B cell (primary cell): ENCODE measurements at regions not wholly inside any gene's neighbourhood (a gene's known extent, or its start where the extent isn't known, plus 50 kb on each side); places are given as distances from the start of the nearest gene placed in this dataset.
"Not testable (repeated sequence)": the region's sequence is repeated elsewhere in the genome, so short reads cannot be mapped to it uniquely, and the experiment has no call there.

ENCODE experiments used
- EZH2 ChIP-seq: IDR thresholded peaks from 2 replicates; pipeline ENCODE4 v1.6.1; 2012; ENCODE audit warnings: borderline replicate concordance, low read depth, mild to moderate bottlenecking, moderate library complexity, low read length; ENCODE audit not compliant: insufficient read depth, poor library complexity, severe bottlenecking
- TF ChIP-seq, protein P1 (sequence below): fragments of 200-600 bp; IDR thresholded peaks from one replicate; pipeline ENCODE4 v1.8.0; 2022; ENCODE audit warnings: antibody characterized with exemption, mild to moderate bottlenecking

DNA sequence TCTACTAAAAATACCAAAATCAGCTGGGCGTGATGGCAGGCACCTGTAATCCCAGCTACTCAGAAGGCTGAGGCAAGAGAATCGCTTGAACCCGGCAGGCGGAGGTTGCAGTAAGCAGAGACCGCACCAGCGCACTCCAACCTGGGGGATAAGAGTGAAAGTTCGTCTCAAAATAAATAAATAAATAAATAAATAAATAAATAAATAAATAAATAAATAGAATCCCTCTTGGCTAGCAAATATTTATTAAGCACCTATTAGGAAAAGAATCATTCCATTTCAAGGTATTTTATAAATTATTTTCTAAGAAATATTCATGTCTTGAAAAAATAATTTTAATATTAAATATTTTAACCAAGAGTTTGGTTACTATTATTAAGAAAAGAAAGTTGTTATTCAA, 1539.2 kb upstream of the SLC10A2 start:
- TF ChIP-seq EZH2, result not testable (repeated sequence)
- TF ChIP-seq, protein P1, sequence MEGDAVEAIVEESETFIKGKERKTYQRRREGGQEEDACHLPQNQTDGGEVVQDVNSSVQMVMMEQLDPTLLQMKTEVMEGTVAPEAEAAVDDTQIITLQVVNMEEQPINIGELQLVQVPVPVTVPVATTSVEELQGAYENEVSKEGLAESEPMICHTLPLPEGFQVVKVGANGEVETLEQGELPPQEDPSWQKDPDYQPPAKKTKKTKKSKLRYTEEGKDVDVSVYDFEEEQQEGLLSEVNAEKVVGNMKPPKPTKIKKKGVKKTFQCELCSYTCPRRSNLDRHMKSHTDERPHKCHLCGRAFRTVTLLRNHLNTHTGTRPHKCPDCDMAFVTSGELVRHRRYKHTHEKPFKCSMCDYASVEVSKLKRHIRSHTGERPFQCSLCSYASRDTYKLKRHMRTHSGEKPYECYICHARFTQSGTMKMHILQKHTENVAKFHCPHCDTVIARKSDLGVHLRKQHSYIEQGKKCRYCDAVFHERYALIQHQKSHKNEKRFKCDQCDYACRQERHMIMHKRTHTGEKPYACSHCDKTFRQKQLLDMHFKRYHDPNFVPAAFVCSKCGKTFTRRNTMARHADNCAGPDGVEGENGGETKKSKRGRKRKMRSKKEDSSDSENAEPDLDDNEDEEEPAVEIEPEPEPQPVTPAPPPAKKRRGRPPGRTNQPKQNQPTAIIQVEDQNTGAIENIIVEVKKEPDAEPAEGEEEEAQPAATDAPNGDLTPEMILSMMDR, result not testable (repeated sequence)
